IPS DF 4.7 (cell line): ENCODE measurements at regions not wholly inside any gene's neighbourhood (a gene's known extent, or its start where the extent isn't known, plus 50 kb on each side); places are given as distances from the start of the nearest gene placed in this dataset.
"Not testable (repeated sequence)": the region's sequence is repeated elsewhere in the genome, so short reads cannot be mapped to it uniquely, and the experiment has no call there.

Source experiments
- DNase-seq: peaks from one replicate; pipeline ENCODE4 v3.0.0-alpha.2; 2013; ENCODE audit warnings: low spot score; ENCODE audit errors: extremely low read depth

DNA sequence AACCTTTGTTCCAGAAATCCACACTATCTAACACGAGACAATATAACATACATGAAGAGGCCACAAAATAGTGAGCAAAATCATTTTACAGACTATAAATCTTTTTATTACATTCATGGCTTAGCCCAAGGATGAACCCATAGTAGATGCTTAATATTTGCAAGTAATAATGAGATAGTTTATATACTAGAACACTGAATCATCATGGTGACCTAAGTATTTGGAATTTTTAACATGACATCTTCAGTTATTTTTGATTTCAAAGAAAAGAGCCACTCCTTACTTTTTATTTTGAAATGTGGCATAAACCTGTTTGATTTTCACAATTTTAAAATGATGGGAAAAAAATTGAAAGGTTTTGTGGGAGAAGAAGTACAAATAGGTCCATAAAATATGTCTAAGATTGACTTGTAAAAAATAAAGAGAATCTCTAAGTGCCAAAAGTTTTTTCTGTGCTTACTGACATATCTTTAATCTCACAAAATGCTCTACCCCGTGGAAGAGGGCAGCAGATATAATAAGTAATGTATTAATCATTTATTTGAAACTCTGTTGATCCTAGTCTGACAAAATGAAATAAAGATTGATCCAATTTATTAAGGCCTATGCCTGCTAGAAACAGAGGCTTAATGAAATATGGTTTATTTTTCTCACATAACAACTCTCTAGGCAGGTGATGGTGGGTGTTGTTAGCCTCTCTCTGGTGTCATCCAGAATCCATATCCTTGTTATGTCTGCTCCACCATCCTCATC is 224.5 kb upstream of the CENPE start:
- no peak for DNase-seq

DNA sequence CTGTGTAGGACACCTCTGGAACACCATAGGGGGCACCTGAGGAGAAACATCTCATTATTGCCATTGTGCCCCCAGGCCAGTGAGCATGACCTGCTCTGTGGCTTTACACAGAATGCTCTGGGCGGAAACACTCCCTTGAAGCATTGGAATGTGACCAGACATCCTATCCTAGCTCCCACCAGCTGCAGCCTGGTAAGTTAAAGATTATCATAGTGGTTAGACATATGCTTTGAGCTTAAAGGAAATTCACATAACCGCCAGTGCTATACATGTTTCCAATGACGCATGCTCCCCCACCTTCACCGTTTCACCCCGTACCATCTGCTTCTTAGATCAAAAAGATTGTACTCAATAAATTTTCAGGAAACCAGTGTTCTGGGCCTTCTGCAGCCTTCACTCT is 217.7 kb upstream of the CENPE start:
- DNase-seq, result no peak

DNA sequence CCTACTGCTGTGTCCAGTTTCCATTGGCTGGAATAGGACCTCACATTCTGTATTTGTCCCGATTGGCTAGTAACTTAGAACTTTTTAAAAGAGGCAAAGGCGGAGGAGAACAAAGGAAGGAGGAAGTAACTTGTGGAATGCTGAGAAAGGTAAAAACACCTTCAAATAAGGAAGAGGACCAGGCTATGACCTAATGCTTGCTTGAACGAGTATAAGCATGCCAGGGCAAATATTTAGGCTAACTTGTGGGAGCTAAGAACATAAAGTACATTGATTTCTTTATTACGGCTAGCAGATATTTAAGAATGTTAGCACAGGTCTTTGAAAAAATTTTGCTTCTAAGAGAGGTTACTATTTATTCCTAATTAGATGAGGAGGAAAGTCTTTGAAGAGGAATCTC is 214.5 kb upstream of the CENPE start:
- DNase-seq, result not testable (repeated sequence)

DNA sequence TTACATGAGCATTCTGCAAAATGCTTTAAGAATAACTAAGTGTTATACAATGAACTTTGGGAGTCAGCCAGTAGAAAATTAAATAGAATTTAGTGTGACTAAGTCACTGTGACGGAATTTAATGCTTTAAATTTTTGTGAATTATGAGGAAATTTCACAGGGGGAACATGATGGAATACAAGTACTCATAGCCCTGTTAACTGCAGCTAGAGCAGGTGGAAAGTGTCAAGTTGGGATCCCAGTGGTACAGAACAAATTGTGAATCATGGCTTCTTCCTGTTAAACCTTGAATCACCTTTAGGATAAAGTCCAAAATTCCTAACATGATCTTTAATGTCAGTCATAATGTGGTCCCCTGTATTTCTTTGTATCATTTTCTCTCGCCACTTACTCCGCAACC is 212.2 kb upstream of the CENPE start:
- no peak for DNase-seq

DNA sequence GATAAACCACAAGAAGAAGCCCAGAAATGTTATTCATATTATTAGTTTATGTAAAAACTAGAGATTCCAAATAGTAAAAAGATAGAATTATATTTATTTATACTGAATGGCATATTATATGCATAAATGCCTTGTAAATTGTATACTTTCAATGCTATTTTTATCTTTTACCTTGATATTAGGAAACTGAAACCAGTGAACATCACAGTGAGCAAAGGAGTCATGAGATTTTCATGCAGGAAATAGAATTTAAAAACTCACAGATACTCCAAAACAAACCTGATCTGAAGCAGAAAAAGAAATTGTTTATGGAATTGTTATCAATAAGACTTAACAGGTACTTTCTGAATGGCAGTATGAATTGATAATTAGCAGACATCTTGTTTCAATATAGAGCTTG is 207.3 kb upstream of the CENPE start:
- DNase-seq, result no peak

DNA sequence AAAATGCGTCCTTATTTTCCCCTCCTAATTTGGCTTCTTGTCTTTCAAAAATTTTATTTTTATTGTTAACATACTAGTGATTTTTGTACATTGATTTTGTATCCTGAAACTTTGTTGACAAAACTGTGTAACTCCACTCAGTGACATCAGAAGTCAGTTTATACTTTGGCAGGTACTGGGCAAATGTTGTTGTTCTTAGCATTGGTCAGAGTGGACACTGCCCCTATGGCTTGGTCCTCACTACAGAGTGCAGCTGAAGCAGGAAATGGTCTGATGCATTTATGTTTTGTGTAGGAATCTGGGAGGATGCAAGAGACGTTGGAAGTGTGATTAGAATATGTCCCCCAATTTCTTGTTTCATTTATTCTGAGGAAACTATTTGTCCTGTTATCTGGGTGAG is 205.5 kb upstream of the CENPE start:
- no peak for DNase-seq

DNA sequence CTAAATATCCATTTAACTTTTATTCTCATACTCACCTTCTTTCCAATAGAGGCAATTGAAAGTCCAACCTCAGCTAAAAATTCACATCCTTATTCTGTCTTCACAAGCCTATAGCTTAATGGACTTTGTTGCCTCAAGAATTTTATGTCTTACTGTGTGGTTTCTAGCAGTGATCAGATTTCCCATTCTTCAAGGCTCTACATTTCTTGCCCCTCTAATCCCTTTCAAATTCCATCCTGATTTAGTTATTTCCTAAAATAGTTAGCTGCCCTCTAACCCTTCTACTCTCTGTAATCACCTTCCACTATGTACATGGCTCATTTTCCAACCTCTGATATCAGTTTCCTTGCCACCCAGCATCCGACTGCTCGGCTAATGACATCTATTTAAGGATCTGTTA is 204.1 kb upstream of the CENPE start:
- no peak for DNase-seq

DNA sequence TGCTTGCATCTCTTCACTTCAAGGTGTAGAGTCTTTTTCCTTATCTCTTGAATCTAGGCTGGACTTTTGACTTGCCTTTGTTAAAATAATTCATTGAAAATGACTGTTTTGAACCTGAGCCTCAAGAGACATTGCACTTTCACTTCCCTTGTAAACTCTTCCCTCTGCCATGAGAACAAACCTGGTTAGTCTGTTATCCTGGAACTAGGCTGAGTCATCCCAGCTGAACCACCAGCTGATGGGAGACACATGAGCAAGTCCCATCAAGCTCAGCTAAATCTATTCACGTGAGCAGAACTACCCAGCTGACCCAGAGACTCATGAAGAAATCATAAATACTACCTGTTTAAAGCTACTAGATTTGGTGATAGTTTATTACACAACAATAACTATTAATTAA is 202.3 kb upstream of the CENPE start:
- DNase-seq, result no peak

DNA sequence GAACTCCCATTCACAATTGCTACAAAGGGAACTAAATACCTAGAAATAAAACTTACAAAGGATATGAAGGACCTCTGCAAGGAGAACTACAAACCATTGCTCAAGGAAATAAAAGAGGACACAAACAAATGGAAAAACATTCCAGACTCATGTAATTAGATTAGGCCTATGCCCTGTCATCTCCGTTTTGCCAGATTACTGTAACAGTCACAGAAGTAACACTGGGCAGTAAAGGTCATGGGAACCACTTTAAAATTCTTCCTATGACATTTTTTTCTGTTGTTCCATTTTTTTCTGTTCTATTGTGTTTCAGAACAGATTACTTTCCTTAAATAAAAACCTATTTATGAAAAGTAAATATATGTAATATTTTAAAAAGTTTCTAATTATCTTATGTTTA is 199.4 kb upstream of the CENPE start:
- no peak for DNase-seq

DNA sequence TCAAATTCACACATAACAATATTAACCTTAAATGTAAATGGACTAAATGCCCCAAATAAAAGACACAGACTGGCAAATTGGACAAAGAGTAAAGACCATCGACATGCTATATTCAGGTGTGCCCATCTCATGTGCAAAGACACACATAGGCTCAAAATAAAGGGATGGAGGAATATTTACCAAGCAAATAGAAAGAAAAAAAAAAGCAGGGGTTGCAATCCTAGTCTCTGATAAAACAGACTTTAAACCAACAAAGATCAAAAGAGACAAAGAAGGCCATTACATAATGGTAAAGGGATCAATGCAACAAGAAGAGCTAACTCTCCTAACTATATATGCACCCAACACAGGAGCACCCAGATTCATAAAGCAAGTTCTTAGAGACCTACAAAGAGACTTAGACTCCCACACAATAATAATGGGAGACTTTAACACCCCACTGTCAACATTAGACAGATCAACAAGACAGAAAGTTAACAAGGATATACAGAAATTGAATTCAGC is 189.4 kb upstream of the CENPE start:
- DNase-seq, result not testable (repeated sequence)

DNA sequence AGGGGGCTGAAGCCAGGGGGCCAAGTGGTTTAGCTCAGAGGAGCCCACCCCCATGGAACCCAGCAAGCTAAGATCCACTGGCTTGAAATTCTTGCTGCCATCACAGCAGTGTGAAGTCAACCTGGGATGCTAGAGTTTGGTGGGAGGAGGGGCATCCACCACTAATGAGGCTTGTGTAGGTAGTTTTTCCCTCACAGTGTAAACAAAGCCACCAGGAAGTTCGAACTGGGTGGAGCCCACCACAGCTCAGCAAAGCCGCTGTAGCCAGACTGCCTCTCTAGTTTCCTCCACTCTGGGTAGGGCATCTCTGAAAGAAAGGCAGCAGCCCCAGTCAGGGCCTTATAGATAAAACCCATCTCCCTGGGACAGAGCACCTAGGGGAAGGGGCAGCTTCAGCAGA is 187.4 kb upstream of the CENPE start:
- DNase-seq, result not testable (repeated sequence)

DNA sequence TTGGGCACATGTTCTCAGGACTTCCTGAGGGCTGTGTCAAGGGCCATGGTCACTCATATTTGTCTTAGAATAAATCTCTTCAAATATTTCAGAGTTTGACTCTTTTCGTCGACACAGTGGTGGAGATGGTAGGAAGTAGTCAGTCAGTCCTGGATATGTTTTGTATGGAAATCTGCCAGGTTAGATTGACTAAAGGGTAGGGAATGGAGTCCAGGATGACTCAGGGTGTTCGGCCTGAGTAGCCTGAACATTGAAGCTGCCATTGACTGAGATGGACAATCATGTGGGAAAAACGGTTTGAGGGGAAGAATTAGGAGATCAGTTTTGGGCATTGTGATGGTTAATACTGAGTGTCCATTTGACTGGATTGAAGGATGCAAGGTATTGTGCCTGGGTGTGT is 177.1 kb upstream of the CENPE start:
- DNase-seq, result no peak

DNA sequence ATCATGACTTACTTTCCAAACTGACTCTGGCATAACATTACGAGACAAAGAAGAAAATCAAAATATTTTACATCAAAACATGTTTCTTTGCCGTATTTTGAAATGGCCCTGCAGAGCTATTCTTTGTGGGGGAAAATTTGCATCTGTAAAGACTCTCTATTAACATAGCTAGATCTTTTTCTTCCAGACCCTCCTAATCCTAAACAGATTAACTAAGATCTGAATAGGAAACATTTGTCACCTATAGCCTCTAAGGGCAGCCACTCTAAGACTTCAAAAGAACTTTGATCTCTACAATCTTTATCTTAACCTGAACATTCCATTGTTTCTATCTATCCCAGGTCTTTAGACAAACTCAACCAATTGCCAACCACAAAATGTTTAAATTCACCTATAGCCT is 176.6 kb upstream of the CENPE start:
- no peak for DNase-seq

DNA sequence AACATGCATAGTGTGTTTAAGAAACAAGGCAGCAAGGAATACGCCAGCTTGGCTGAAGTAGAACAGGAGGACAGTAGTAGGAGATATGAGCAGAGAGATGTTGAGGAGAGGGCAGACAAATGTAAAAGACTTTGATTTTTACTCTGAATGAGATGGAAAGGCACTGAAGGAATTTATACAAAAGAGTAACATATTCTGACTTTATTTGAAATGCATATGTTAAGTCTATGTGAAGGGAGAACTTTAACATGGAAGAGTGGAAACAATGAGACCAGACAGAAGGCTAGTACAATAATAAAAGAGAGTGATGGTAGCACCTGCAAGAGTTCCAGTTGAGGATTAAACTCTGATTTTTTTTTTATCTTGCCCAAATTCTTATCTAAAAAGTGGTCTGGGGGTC is 176.2 kb upstream of the CENPE start:
- no peak for DNase-seq

DNA sequence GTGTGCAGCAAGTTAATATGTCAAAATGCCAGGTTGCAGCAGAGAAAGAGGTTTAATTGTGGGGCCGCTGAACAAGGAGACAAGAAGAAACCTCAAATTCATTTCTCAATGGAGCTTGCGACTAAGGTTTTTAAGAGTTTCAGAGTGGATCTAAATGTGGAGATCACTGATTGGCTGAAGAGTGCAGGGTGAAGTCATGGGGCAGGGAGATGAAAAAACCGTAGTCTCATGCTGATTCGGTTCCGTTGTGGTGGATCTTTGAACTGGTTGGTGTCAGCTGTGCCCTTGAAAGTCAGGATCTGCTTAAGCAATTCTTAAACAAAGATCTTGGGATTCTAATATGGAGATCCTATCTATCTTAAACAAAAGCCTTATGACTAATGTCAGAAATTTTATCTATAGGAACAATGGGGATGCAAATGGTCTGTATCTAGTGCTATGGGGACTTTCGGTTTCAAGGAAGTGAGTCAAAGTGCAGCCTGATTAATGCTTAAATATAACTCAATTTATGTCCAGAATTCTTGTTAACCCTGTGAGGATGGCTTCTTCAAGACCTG is 173.9 kb upstream of the CENPE start:
- no peak for DNase-seq

DNA sequence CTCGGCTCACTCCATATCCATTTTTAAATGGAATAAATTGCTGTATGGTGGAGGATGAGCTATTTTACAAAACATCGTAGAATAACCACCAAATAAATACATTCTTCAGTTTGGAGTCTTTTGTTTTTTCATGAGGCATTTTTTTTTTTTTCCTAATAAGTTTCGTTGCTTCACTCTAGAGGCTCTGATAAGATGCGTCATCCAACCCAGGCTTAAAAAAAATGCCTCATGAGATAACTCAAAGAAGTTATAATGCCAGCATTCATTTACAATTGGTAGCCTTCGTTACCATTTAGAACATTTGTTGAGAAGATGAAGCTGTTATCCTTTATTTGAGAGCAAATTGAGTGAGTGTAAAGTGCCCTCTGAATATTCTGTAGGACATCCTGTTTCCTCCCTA is 172.2 kb upstream of the CENPE start:
- DNase-seq, result no peak

DNA sequence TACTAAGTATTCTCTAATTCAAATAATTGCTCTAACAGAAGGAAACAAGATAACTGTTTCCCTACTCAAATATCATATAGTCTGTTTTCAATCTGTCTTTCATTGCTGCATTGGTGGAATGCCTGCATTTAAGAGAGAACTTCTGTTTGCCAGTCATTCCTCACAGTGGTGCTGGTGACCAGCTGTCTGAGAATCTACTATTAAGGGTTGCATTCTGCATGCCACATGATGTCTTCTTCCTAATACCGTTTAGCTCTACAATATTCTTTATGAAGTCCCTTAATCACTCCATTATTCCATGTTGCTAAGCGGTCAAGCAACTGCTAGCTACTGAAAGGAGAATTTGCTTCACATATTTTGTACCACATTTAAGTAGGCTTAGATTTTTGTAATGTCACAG is 167.1 kb upstream of the CENPE start:
- DNase-seq, result no peak

DNA sequence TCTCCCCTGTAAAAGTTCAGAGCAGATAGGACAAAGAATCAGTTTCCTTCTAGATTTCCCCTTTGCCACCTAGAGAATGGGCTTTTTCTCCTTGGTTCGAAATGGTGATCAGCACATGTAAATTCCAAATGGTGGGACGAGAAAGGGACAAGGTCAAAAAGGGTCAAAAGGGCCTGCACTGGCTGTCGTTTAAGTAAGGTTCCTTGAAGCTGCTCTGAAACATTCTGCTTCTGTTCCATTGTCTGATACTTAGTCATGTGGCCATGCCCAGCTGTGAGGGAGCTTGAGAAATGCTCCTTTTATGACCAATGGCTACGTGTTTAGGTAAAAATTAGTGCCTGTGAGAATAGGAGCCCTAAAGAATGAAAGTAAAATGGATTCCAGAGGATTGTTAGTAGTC is 165.9 kb upstream of the CENPE start:
- no peak for DNase-seq

DNA sequence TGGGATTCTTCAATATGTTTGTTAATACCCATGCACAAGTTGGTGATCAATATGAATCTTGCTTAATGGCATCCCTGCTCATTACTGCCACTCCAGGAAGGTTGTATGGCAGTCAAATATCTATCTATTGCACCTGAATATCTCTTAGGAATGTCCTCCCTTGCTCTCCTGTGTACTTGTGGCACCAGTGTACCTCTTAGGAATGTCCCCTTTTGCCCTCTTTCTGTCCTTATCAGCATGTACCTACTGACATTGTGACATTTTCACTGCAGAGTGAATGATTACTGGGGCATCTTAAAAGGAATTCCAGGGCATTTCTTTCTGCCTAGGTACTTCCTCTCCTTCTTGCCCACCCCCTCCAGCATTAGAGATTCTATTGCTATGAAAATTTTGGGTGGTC is 163.8 kb upstream of the CENPE start:
- DNase-seq, result no peak

DNA sequence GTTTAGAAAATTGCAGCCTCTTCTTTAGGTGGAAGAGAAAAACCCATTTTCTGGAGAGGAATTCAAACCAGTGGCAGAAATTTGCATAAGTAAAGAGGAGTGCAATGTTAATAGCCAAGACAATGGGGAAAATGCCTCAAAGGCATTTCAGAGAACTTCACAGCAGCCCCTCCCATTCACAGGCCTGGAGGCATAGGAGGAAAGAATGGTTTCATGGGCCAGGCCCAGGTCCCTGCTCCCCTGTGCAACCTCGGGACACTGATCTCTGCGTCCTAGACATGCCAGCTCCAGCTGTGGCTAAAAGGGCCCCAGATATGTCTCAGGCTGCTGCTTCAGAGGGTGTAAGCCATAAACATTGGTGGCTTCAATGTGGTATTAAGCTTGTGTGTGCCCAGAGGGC is 161.8 kb upstream of the CENPE start:
- no peak for DNase-seq

DNA sequence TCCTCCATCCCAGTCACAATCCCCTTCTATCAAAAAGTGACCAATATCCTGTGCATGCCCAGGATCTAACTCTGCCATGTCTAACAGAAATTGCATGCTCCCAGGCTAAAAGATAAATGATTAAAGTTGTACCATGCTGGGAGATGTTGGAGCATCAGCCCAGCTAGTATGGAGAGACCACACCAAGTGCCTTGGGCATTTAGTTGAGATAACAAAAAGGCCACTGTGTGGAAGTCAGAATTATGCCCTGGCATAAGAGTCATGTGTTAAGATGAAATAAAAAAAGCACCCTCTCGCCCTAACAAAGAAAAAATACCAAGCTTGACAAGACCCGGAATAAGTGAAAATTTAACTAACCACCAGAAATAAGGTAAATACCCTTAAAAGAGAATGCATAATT is 155.9 kb upstream of the CENPE start:
- no peak for DNase-seq

DNA sequence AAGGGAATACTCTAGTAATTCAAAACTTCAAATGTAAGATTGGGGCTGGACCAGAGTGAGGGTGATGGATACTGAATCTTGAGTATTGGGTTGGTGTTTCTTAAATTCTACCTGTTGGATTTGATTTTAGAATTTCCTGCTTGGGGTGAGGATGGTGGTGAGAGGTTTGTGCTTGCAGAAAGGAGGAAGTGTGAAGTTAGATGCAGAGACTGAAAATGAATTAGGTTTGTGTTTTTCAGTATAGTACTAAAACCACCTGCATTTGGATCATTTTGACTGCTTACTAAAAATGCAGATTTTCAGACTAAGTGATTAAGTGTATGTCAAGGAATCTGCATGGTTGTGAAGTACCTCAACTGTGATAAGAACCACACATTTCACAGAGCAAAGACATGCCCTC is 131.5 kb upstream of the CENPE start:
- no peak for DNase-seq

DNA sequence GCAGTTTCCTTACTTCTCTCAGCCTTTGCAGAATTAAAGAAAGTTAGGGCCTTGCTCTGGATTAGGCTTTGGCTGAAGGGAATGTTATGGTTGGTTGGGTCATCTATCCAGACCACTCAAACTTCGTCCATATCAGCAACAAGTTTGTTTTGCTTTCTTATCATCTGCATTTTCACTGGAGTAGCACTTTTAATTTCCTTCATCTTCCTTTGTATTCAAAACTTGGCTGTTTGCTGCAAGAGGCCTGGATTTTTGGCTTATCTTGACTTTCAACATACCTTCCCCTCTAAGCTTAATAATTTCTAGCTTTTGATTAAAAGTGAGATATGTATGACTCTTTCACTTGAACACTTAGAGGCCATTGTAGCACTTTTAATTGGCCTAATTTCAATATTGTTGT is 126.7 kb upstream of the CENPE start:
- no peak for DNase-seq
